Peyer's patch (tissue), 4 donors: ENCODE measurements at regions not wholly inside any gene's neighbourhood (a gene's known extent, or its start where the extent isn't known, plus 50 kb on each side); places are given as distances from the start of the nearest gene placed in this dataset.

Experiments used
- DNase-seq, 3 donors: peaks; one replicate each; pipeline ENCODE4 v3.0.0-alpha.2; 2017 to 2019
- H3K27ac ChIP-seq, 4 donors: fragments of 200-600 bp; sonication (generic); one replicate each; pipeline ENCODE4 v1.5.1; 2016 to 2019
- H3K27me3 ChIP-seq, 2 donors: fragments of 200-600 bp; sonication (generic); one replicate each; pipeline ENCODE4 v1.5.1; 2019
- H3K36me3 ChIP-seq, 3 donors: fragments of 200-600 bp; sonication (generic); one replicate each; pipeline ENCODE4 v1.5.1; 2016 to 2019
- H3K4me1 ChIP-seq, 4 donors: fragments of 200-600 bp; sonication (generic); one replicate each; pipeline ENCODE4 v1.5.1; 2016 to 2019
- H3K4me3 ChIP-seq, 4 donors: fragments of 200-600 bp; sonication (generic); 1 replicate in 3 of 4; 2 replicates in 1 of 4; pipeline ENCODE4 v1.5.1; 2016 to 2019; ENCODE audit warnings: mild to moderate bottlenecking in 1 of 4
- H3K9me3 ChIP-seq, 4 donors: fragments of 200-600 bp; sonication (generic); one replicate each; pipeline ENCODE4 v1.5.1; 2016 to 2019; ENCODE audit warnings: mild to moderate bottlenecking in 1 of 4
- CTCF ChIP-seq, 6 experiments: fragments of 450-650 bp in 4 of 6; fragments of 200-600 bp in 2 of 6; sonication (generic) in 1 of 6; IDR thresholded peaks; one replicate each; pipeline ENCODE4 v1.5.1; 2017 to 2019; ENCODE audit warnings: antibody characterized with exemption in 6 of 6, mild to moderate bottlenecking in 3 of 6, moderate library complexity in 1 of 6
- POLR2A ChIP-seq, 2 donors: fragments of 450-650 bp; IDR thresholded peaks; one replicate each; pipeline ENCODE4 v1.5.1; 2017; ENCODE audit warnings: antibody characterized with exemption in 2 of 2, mild to moderate bottlenecking in 2 of 2, moderate library complexity in 2 of 2

GRCh38 chr14:48944809-48945208 is 641.4 kb downstream of the RPS29 start:
- TF ChIP-seq CTCF (IDR thresholded peaks at IDR 0.05) (no peak), POLR2A (IDR thresholded peaks at IDR 0.05) (no peak)
- Histone ChIP-seq H3K4me3 (no peak overlapping the region), H3K4me1 (no peaks in the 10 kb centered on the region), H3K27me3 (no peaks in the 10 kb centered on the region), H3K9me3 (no peaks in the 10 kb centered on the region), H3K36me3 (no peaks in the 10 kb centered on the region), H3K27ac (no peak overlapping the region)
- DNase-seq = no peak

GRCh38 chr14:48943913-48944312 is 642.3 kb downstream of the RPS29 start:
- DNase-seq = no peak
- TF ChIP-seq POLR2A (IDR thresholded peaks at IDR 0.05) (no peak), CTCF (IDR thresholded peaks at IDR 0.05) (no peak)
- no peaks in the 10 kb centered on the region for H3K9me3 ChIP-seq
- no peak overlapping the region for H3K4me3 ChIP-seq
- no peaks in the 10 kb centered on the region for H3K27me3 ChIP-seq
- H3K27ac ChIP-seq = no peak overlapping the region
- H3K36me3 ChIP-seq = no peaks in the 10 kb centered on the region
- no peaks in the 10 kb centered on the region for H3K4me1 ChIP-seq

- DNase-seq = no peak
- no peak for TF ChIP-seq POLR2A (IDR thresholded peaks at IDR 0.05)
- TF ChIP-seq CTCF (IDR thresholded peaks at IDR 0.05) = no peak
- Histone ChIP-seq H3K27me3 (no peaks in the 10 kb centered on the region), H3K27ac (no peak overlapping the region), H3K9me3 (no peaks in the 10 kb centered on the region), H3K4me3 (no peak overlapping the region), H3K36me3 (no peaks in the 10 kb centered on the region), H3K4me1 (peaks cover 0 to 7% (median 0%) of the 10 kb centered on the region in 4 donors)
Observed at GRCh38 chr14:48937541-48938195, 648.5 kb downstream of the RPS29 start.

GRCh38 chr14:48936849-48937248 is 649.3 kb downstream of the RPS29 start:
- H3K27me3 ChIP-seq = no peaks in the 10 kb centered on the region

GRCh38 chr14:48936362-48936761 is 649.8 kb downstream of the RPS29 start:
- H3K27ac ChIP-seq = peak overlapping the region in 1 of 4 donors; percentile 31
- H3K4me3 ChIP-seq = no peak overlapping the region
- no peaks in the 10 kb centered on the region for H3K9me3 ChIP-seq
- peak in 1 of 3 donors; percentile 58 for DNase-seq
- H3K4me1 ChIP-seq = peaks cover 0 to 7% (median 0%) of the 10 kb centered on the region in 4 donors
- no peak for TF ChIP-seq POLR2A (IDR thresholded peaks at IDR 0.05)
- TF ChIP-seq CTCF (IDR thresholded peaks at IDR 0.05) = no peak
- H3K27me3 ChIP-seq = no peaks in the 10 kb centered on the region
- no peaks in the 10 kb centered on the region for H3K36me3 ChIP-seq

More at GRCh38 chr14:48936849-48937248, 649.3 kb downstream of the RPS29 start:
- Histone ChIP-seq H3K36me3 (no peaks in the 10 kb centered on the region), H3K9me3 (no peaks in the 10 kb centered on the region), H3K4me1 (peaks cover 0 to 7% (median 0%) of the 10 kb centered on the region in 4 donors), H3K27ac (peak overlapping the region in 1 of 4 donors; percentile 31), H3K4me3 (no peak overlapping the region)
- no peak for DNase-seq
- TF ChIP-seq CTCF (IDR thresholded peaks at IDR 0.05) (no peak), POLR2A (IDR thresholded peaks at IDR 0.05) (no peak)
